IMR-90 (cell line): ENCODE measurements at regions not wholly inside any gene's neighbourhood (a gene's known extent, or its start where the extent isn't known, plus 50 kb on each side); places are given as distances from the start of the nearest gene placed in this dataset.

Experiments
- ATAC-seq: fragments of 200-7000 bp; cut with Tn5 transposase; 2 replicates; pipeline ENCODE4 v1.9.1; 2020; ENCODE audit warnings: low read depth, mild to moderate bottlenecking, moderate library complexity
- BruUV-seq: library from RNA; stranded (reverse); fragments of 400-500 nt; replicated peaks from 2 replicates; lab custom pipeline; 2021; lab: Mats Ljungman, UMichigan
- CTCF ChIA-PET: fragments of 300-600 bp; formaldehyde crosslinking; extraction: SDS; loops from one replicate; lab custom pipeline; 2021; ENCODE audit warnings: antibody characterized with exemption; lab: Yijun Ruan, JAX
- POLR2A ChIA-PET: fragments of 300-600 bp; sonication (Branson Sonifier 250); formaldehyde crosslinking; loops from one replicate; lab custom pipeline; 2022; ENCODE audit warnings: antibody characterized with exemption; ENCODE audit not compliant: unreplicated experiment; lab: Charles Lee
- DNase-seq: peaks from one replicate; pipeline ENCODE4 v3.0.0; 2013
- H2AFZ ChIP-seq: replicated peaks from 2 replicates; pipeline ENCODE3; 2013; ENCODE audit warnings: low read length, mild to moderate bottlenecking; ENCODE audit not compliant: poor library complexity
- H2AK5ac ChIP-seq: 2 replicates; pipeline ENCODE4 v1.6.1; 2013; ENCODE audit warnings: low read depth, low read length, inconsistent platforms
- H2AK9ac ChIP-seq: replicated peaks from 2 replicates; pipeline ENCODE3; 2013; ENCODE audit warnings: mild to moderate bottlenecking, low read depth, low read length, moderate library complexity; ENCODE audit not compliant: poor library complexity
- H2BK120ac ChIP-seq: 2 replicates; pipeline ENCODE4 v1.6.1; 2013; ENCODE audit warnings: low read depth, low read length, inconsistent platforms
- H2BK15ac ChIP-seq: 3 replicates; pipeline ENCODE4 v1.6.1; 2013; ENCODE audit warnings: low read depth, low read length, inconsistent platforms
- H2BK20ac ChIP-seq: 2 replicates; pipeline ENCODE4 v1.6.1; 2013; ENCODE audit warnings: low read depth, mild to moderate bottlenecking, inconsistent platforms, low read length, moderate library complexity
- H2BK5ac ChIP-seq: 2 replicates; pipeline ENCODE4 v1.6.1; 2013; ENCODE audit warnings: mild to moderate bottlenecking, low read depth, low read length, inconsistent platforms; ENCODE audit not compliant: poor library complexity, severe bottlenecking
- H3K14ac ChIP-seq: replicated peaks from 2 replicates; pipeline ENCODE4 v1.6.1; 2013; ENCODE audit warnings: low read depth, low read length, inconsistent platforms
- H3K18ac ChIP-seq: 2 replicates; pipeline ENCODE4 v1.6.1; 2013; ENCODE audit warnings: low read depth, low read length, control low read depth
- H3K23ac ChIP-seq: 2 replicates; pipeline ENCODE4 v1.6.1; 2013; ENCODE audit warnings: low read depth, low read length, inconsistent platforms
- H3K27ac ChIP-seq: 2 replicates; pipeline ENCODE4 v1.5.1; 2013; ENCODE audit warnings: mild to moderate bottlenecking, control low read depth, low read length; ENCODE audit not compliant: insufficient read depth
- H3K27me3 ChIP-seq: 2 replicates; pipeline ENCODE4 v1.6.1; 2013; ENCODE audit warnings: low read length; ENCODE audit not compliant: control insufficient read depth, insufficient read depth
- H3K36me3 ChIP-seq: 2 replicates; pipeline ENCODE4 v1.6.1; 2013; ENCODE audit warnings: low read length, mixed read lengths; ENCODE audit not compliant: control insufficient read depth, insufficient read depth
- H3K4ac ChIP-seq: 2 replicates; pipeline ENCODE4 v1.6.1; 2013; ENCODE audit warnings: low read depth, low read length, inconsistent platforms
- H3K4me1 ChIP-seq: 2 replicates; pipeline ENCODE4 v1.6.1; 2013; ENCODE audit warnings: low read length, mixed read lengths; ENCODE audit not compliant: control insufficient read depth, insufficient read depth
- H3K4me2 ChIP-seq: 2 replicates; pipeline ENCODE4 v1.6.1; 2013; ENCODE audit warnings: low read depth, mild to moderate bottlenecking, control low read depth, low read length, moderate library complexity
- H3K4me3 ChIP-seq: 2 replicates; pipeline ENCODE4 v1.5.1; 2013; ENCODE audit warnings: low read depth, mild to moderate bottlenecking, control low read depth, low read length, moderate library complexity; ENCODE audit not compliant: insufficient read depth
- H3K56ac ChIP-seq: 2 replicates; pipeline ENCODE4 v1.6.1; 2013; ENCODE audit warnings: low read length, inconsistent platforms; ENCODE audit not compliant: insufficient read depth; ENCODE audit errors: extremely low read depth
- H3K79me1 ChIP-seq, 2 experiments: 2 replicates each; pipeline ENCODE4 v1.6.1; 2013; ENCODE audit warnings: low read length in 2 of 2, inconsistent platforms in 1 of 2, low read depth in 1 of 2
- H3K9ac ChIP-seq: 2 replicates; pipeline ENCODE4 v1.6.1; 2013; ENCODE audit warnings: low read depth, low read length, control low read depth
- H3K9me1 ChIP-seq: 2 replicates; pipeline ENCODE4 v1.6.1; 2013; ENCODE audit warnings: low read length, inconsistent platforms; ENCODE audit not compliant: insufficient read depth
- H3K9me3 ChIP-seq: 2 replicates; pipeline ENCODE4 v1.6.1; 2013; ENCODE audit warnings: low read length; ENCODE audit not compliant: control insufficient read depth, insufficient read depth
- H4K20me1 ChIP-seq: 2 replicates; pipeline ENCODE4 v1.6.1; 2013; ENCODE audit warnings: low read length, inconsistent platforms; ENCODE audit not compliant: insufficient read depth
- H4K5ac ChIP-seq: 2 replicates; pipeline ENCODE4 v1.6.1; 2013; ENCODE audit warnings: mild to moderate bottlenecking, low read depth, low read length, control low read depth
- H4K8ac ChIP-seq, 2 experiments: 2 replicates each; pipeline ENCODE4 v1.6.1; 2013; ENCODE audit warnings: low read depth in 2 of 2, low read length in 2 of 2, control low read depth in 1 of 2, inconsistent platforms in 1 of 2
- H4K91ac ChIP-seq: 2 replicates; pipeline ENCODE4 v1.6.1; 2013; ENCODE audit warnings: low read depth, low read length, inconsistent platforms; ENCODE audit not compliant: insufficient read depth
- CEBPB ChIP-seq: IDR thresholded peaks from 2 replicates; pipeline ENCODE4 v1.6.1; 2012; ENCODE audit warnings: low read depth, low read length, improper control_type of control experiment
- CHD1 ChIP-seq: IDR thresholded peaks from 2 replicates; pipeline ENCODE4 v1.6.1; 2012; ENCODE audit warnings: low read depth, low read length, improper control_type of control experiment
- FOS ChIP-seq: fragments of 150-350 bp; IDR thresholded peaks from 2 replicates; pipeline ENCODE4 v1.6.1; 2016; ENCODE audit warnings: low read depth, low read length
- MAFK ChIP-seq: IDR thresholded peaks from 2 replicates; pipeline ENCODE4 v1.6.1; 2012; ENCODE audit warnings: low read depth, low read length, improper control_type of control experiment
- MXI1 ChIP-seq: IDR thresholded peaks from 2 replicates; pipeline ENCODE4 v1.6.1; 2012; ENCODE audit warnings: low read depth, mild to moderate bottlenecking, low read length, moderate library complexity, borderline replicate concordance
- RCOR1 ChIP-seq: IDR thresholded peaks from 2 replicates; pipeline ENCODE4 v1.6.1; 2012; ENCODE audit warnings: mild to moderate bottlenecking, low read length, improper control_type of control experiment; ENCODE audit not compliant: insufficient replicate concordance
- RFX5 ChIP-seq: IDR thresholded peaks from 2 replicates; pipeline ENCODE4 v1.8.0; 2012; ENCODE audit warnings: low read depth, mild to moderate bottlenecking, low read length, moderate library complexity
- SMC3 ChIP-seq: fragments of 150-350 bp; IDR thresholded peaks from 2 replicates; pipeline ENCODE4 v1.6.1; 2016; ENCODE audit warnings: low read depth, mild to moderate bottlenecking, antibody characterized with exemption, low read length, moderate library complexity
- WGBS, 2 experiments: methylation state at CpG; one replicate each; pipeline versions ENCODE4 v1.1.5 to v1.1.7; 2013; ENCODE audit warnings: missing lambda C conversion rate in 2 of 2; ENCODE audit not compliant: insufficient read length in 1 of 2; ENCODE audit errors: extremely low coverage in 2 of 2; 5-methylcytosine and 5-hydroxymethylcytosine counted together
- dilution Hi-C: fragments of 300-500 bp; cut with HindIII; formaldehyde crosslinking; loops from one replicate; pipeline ENCODE4 v1.14.3; 2018; ENCODE audit warnings: low sequenced_read_pairs; ENCODE audit not compliant: unreplicated experiment
- in situ Hi-C: fragments of 300-500 bp; cut with MboI; formaldehyde crosslinking; loops from 3 replicates; pipeline ENCODE4 v1.14.3; 2019; ENCODE audit warnings: low sequenced_read_pairs, inconsistent platforms, mixed read lengths
- intact Hi-C: fragments of 100-400 bp; cut with micrococcal nuclease; formaldehyde crosslinking; loops from 2 replicates; pipeline ENCODE4 v1.10.0; 2022
- TF ChIP-seq, protein P1 (sequence below): fragments of 150-350 bp; IDR thresholded peaks from 2 replicates; pipeline ENCODE4 v1.6.1; 2017; ENCODE audit warnings: mild to moderate bottlenecking, antibody characterized with exemption, low read length, low read depth

DNA sequence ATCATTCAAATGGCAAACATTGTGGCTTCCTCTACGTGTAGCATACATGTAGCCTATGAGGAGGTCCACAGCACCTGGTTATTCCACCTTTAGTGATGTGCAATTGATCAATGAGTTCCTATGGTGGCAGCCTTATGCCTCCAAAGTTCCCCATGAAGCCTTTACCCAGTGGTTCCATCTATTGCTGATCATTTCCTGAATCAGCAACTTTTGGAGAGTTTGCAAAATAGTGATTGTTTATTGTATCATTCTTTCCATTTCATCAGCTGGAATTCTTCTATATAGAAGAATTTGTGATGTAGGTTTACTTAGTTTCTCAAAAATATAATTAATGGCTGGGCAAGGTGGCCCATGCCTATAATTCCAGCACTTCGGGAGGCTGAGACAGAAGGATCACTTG lies 380.2 kb upstream of the MKI67 start:
- Histone ChIP-seq H3K23ac (no peak overlapping the region), H3K9me3 (peaks cover 30% of the 10 kb centered on the region), H3K9ac (no peak overlapping the region), H2BK120ac (no peak overlapping the region), H2AFZ (no peak overlapping the region), H2AK5ac (no peak overlapping the region), H4K5ac (no peak overlapping the region), H4K8ac (no peak overlapping the region), H2BK5ac (no peak overlapping the region), H3K56ac (no peak overlapping the region), H2AK9ac (no peak overlapping the region), H4K91ac (no peak overlapping the region), H3K27me3 (no peaks in the 10 kb centered on the region), H3K79me1 (no peaks in the 10 kb centered on the region), H3K27ac (no peak overlapping the region), H3K4ac (no peak overlapping the region), H3K14ac (no peak overlapping the region), H3K36me3 (no peaks in the 10 kb centered on the region), H3K4me3 (no peak overlapping the region), H3K4me1 (no peaks in the 10 kb centered on the region), H3K4me2 (no peak overlapping the region), H2BK20ac (no peak overlapping the region), H3K9me1 (no peaks in the 10 kb centered on the region), H3K18ac (no peak overlapping the region), H4K20me1 (no peaks in the 10 kb centered on the region), H2BK15ac (no peak overlapping the region)
- intact Hi-C loops = no loop called here
- in situ Hi-C loops = no loop called here
- no TSS peak for BruUV-seq
- ATAC-seq (no peak), DNase-seq (no peak)
- dilution Hi-C loops = no loop called here
- WGBS, 2 experiments = 20% methylated on average over 1 of the region's 2 CpGs; no CpG with 5 or more reads in 1 of the 2 experiments
- no peak for TF ChIP-seq RFX5
- TF ChIP-seq FOS = no peak
- no peak for TF ChIP-seq MXI1
- TF ChIP-seq SMC3 = no peak
- no peak for TF ChIP-seq CEBPB
- TF ChIP-seq, protein P1, sequence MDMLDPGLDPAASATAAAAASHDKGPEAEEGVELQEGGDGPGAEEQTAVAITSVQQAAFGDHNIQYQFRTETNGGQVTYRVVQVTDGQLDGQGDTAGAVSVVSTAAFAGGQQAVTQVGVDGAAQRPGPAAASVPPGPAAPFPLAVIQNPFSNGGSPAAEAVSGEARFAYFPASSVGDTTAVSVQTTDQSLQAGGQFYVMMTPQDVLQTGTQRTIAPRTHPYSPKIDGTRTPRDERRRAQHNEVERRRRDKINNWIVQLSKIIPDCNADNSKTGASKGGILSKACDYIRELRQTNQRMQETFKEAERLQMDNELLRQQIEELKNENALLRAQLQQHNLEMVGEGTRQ = no peak
- TF ChIP-seq CHD1 = no peak
- TF ChIP-seq MAFK = no peak
- no peak for TF ChIP-seq RCOR1
- ChIA-PET CTCF (no interaction called here), POLR2A (no interaction called here)
